Coronary artery (tissue), 2 donors: ENCODE measurements at regions not wholly inside any gene's neighbourhood (a gene's known extent, or its start where the extent isn't known, plus 50 kb on each side); places are given as distances from the start of the nearest gene placed in this dataset.

Experiments
- DNase-seq: peaks from one replicate; pipeline ENCODE4 v3.0.0-alpha.2; 2017; ENCODE audit warnings: low spot score
- H3K27ac ChIP-seq, 2 donors: fragments of 200-600 bp; sonication (generic); one replicate each; pipeline ENCODE4 v1.5.1; 2016 to 2019
- H3K4me3 ChIP-seq: fragments of 200-600 bp; sonication (generic); 2 replicates; pipeline ENCODE4 v1.5.1; 2016; ENCODE audit warnings: mild to moderate bottlenecking, moderate library complexity
- CTCF ChIP-seq: fragments of 200-600 bp; sonication (generic); IDR thresholded peaks from one replicate; pipeline ENCODE4 v1.5.1; 2019; ENCODE audit warnings: antibody characterized with exemption

GRCh38 chr2:41782306-41783158 lies 265.3 kb upstream of the PKDCC start:
- H3K4me3 ChIP-seq: no peak overlapping the region
- TF ChIP-seq CTCF: peak; percentile 63
- H3K27ac ChIP-seq: no peak overlapping the region
- DNase-seq: no peak

GRCh38 chr2:41784496-41784895 lies 263.3 kb upstream of the PKDCC start:
- no peak for DNase-seq
- Histone ChIP-seq H3K4me3 (no peak overlapping the region), H3K27ac (no peak overlapping the region)
- TF ChIP-seq CTCF: no peak

GRCh38 chr2:41785251-41786022 lies 262.4 kb upstream of the PKDCC start:
- no peak for TF ChIP-seq CTCF
- no peak for DNase-seq
- Histone ChIP-seq H3K27ac (no peak overlapping the region), H3K4me3 (no peak overlapping the region)

- no peak for DNase-seq
- TF ChIP-seq CTCF: no peak
- Histone ChIP-seq H3K27ac (no peak overlapping the region), H3K4me3 (no peak overlapping the region)
These were observed 256.3 kb upstream of the PKDCC start for GRCh38 chr2:41791523-41791922.

GRCh38 chr2:41803361-41803760 lies 244.5 kb upstream of the PKDCC start:
- H3K4me3 ChIP-seq: no peak overlapping the region
- H3K27ac ChIP-seq: no peak overlapping the region
- no peak for TF ChIP-seq CTCF
- DNase-seq: no peak

- DNase-seq: no peak
- no peak overlapping the region for H3K27ac ChIP-seq
These were observed 241.5 kb upstream of the PKDCC start for GRCh38 chr2:41806286-41806685.

More at GRCh38 chr2:41806286-41806685, 241.5 kb upstream of the PKDCC start:
- H3K4me3 ChIP-seq: no peak overlapping the region
- no peak for TF ChIP-seq CTCF
